ENCODE measurements at regions not wholly inside any gene's neighbourhood (a gene's known extent, or its start where the extent isn't known, plus 50 kb on each side); places are given as distances from the start of the nearest gene placed in this dataset.
A peak's percentile ranks its signal among the peaks of the same experiment; 100 is the strongest.

- no peak for DNase-seq
Observed at GRCh38 chr12:97097734-97098133, 190.7 kb downstream of the NEDD1 start.

- DNase-seq: no peak
Observed at GRCh38 chr12:97109441-97109840, 202.4 kb downstream of the NEDD1 start.

GRCh38 chr12:97112136-97112535 lies 205.1 kb downstream of the NEDD1 start:
- no peak for DNase-seq

DNA sequence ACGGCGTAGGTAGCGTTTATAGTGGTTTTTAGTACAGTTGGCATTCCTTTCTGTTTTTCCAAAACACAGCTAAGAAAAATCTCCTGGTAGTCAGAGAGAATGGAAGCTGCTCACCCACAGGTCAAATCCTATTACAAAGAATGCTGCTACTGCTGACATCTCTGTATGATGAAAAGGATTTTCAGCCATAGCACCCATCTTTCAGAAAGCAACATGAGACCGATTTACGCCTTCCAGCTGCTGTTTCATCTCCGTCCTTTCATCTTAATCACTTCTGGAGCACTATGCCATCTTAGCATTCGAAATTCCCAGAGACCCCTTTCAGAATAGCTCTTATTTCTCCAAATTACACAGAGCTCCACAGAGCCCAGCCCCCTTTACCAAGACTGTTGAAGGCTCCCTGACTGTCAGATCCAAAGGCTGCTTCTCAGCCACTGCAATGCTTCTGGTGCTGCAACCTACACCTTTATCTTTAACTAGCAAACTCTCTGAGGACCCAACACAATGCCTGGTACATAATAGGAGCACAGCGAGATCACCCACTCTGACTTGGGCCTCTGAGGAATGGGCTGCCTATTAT lies 211.8 kb downstream of the NEDD1 start:
- DNase-seq: no peak

DNA sequence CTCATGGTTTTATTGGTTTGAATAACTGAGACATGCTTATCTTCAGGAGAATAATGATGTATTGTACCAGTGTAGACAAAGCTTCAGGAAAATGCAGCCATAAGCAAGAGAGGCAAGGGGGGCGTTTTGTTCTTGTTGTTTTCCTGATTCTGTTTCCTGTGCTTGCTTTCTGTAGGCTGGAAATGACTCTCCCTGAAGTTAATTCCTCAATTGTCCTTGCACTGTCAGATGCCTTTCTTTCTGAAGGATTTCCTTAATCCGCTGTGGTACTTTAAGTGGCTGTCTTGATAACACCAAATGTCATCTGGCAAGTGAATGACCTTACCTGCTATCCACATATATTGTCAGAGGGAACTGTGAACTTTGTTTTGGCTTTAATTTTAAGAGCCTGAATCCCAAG lies 220.0 kb downstream of the NEDD1 start:
- DNase-seq: no peak

DNA sequence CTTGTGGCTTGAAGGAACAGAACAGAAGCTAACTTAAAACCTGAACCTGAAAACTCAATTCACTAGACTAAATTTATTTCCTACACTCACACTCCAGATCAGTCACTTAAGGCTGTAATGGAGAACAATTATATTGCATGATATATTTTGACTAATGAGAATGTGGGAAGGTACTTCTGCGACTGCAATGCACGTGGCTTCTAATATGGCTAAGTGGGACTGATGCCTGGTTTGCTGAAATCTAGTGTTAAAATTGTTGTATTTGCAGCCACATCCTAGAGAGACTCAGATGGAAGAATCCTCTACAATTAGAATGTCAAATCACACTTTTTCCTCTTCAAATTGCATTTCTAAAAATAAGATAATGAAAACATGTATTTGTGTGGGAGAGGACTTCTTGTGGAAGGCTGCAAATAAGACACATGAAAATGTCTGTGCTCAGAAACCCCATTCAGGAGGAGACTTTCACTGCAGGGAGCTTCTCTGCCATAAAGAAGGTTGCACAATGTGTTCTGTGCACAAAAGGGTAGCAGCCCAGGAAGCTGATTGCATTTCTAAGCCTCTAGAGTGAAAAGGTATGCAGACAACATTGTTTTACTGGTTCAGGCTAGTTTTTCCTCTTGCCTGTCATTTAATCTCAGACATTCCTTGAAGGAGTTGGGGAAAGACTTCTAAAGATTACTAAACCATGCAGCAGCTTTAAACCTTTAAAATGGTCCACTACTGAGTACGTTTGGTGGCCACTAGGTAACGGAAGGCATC lies 224.3 kb downstream of the NEDD1 start:
- no peak for DNase-seq

DNA sequence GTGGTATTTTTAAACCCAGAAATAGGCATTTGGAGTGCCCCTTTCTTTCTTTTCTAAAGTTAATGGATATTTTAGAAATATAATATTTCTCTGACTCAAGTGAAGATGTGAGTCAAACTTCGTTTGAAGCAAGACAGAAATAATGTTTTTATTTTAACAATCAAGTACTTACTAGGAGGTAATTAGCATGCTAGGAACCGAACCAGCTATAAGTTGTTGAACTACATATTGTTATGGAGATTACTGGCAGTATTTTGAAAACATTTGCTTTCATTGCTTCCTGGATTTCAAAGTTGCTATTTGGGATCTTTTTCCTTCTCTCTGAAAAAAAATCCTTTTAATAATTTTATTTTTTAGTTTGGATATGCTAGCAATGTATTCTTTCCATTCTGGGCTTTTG lies 225.2 kb downstream of the NEDD1 start:
- no peak for DNase-seq

GRCh38 chr12:97134495-97134894 lies 227.4 kb downstream of the NEDD1 start:
- DNase-seq: no peak

GRCh38 chr12:97140355-97140754 lies 233.3 kb downstream of the NEDD1 start:
- no peak for DNase-seq

- no peak for DNase-seq
Observed at GRCh38 chr12:97142737-97143410, 235.8 kb downstream of the NEDD1 start.

GRCh38 chr12:97148941-97149559 lies 242.0 kb downstream of the NEDD1 start:
- peak; percentile 78 for DNase-seq

DNA sequence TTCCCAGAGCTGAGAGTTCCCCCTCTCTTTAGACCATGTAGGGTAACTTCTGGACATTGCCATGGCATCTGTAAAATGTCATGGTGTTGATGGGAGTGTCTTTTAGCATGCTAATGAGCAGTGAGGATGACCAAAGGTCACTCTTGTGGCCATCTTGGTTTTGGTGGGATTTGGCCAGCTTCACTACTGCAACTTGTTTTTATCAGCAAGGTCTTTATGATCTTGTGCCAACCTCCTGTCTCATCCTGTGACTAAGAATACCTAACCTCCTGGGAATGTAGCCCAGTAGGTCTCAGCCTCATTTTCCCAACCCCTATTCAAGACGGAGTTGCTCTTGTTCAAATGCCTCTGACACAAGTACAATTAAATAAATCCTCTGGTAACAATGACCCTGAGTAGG lies 244.4 kb downstream of the NEDD1 start:
- no peak for DNase-seq

DNA sequence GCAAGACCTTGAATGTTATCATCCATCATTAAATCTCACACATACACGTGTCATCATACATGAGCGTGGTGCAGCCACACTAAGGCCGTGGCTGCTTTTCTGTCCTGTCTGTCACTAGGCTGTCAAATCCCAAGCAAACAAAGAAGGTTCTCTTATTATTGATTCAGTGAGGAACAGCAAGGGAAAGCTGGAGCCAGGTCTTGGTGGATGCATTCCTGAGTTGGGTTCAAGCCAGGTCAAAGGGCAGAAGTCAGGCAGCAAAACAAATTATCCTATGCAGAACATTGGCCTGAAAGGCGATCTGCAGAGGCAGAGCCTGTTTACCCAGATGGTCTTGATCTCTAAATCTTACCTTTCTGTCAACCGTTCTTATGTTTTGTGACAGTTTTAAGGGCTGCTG lies 252.3 kb downstream of the NEDD1 start:
- DNase-seq: no peak

DNA sequence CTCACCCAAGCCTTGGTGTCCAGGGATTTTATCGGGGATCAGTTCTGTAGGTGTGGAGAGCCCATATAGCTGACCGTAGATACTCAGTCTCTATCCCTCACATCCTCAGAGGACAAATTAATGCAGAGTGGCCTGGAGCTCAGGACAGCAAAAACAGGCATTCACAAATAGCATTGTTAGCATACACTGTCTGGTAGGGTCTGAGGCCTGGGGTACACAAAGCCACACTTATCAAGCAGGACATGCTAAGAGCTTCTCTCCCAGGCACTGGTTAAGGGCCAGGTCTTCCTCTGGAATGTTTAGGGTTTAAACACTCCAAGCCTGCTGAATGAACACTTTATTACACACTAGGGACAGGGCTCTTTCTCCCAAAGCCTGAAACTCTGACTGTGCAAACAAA lies 253.2 kb downstream of the NEDD1 start:
- DNase-seq: no peak

DNA sequence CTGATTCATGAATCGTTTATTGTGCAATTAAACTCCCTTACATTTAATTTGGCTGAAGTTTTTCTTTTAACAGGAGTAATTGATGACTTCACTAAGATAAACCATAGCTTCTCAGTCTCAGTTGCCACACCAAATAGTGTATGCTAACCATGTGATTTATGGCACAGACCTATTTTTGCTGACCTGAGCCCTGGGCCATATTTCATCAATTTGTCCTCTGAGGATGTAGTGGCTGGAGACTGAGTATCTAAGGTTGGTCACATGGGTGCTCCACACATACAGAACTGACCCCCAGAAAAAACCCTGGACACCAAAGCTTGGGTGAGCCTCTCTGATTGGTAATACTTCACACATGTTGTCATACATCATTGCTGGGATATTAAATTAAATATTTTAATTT lies 255.1 kb downstream of the NEDD1 start:
- no peak for DNase-seq

- DNase-seq: peak; percentile 2
Observed at GRCh38 chr12:97164936-97165335, 257.9 kb downstream of the NEDD1 start.

DNA sequence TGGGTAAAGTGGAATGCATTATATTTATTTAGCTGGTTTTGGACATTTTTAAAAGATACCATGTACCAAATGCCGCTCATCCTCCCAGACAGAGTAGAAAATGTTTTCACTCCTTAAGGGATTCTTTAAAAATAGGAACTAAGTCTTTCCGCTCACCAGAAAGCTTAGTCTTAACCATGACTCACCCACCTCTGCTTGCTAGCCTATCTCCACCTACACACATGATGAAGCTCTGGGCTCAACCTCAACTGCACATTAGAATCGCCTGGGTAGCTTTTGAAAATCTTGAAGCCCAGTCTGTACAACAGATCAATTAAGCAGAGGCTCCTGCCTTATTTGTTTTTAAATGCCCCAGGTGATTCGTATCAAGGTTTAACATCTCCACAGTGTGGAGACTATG lies 260.5 kb downstream of the NEDD1 start:
- no peak for DNase-seq

GRCh38 chr12:97168804-97169203 lies 261.7 kb downstream of the NEDD1 start:
- DNase-seq: no peak

DNA sequence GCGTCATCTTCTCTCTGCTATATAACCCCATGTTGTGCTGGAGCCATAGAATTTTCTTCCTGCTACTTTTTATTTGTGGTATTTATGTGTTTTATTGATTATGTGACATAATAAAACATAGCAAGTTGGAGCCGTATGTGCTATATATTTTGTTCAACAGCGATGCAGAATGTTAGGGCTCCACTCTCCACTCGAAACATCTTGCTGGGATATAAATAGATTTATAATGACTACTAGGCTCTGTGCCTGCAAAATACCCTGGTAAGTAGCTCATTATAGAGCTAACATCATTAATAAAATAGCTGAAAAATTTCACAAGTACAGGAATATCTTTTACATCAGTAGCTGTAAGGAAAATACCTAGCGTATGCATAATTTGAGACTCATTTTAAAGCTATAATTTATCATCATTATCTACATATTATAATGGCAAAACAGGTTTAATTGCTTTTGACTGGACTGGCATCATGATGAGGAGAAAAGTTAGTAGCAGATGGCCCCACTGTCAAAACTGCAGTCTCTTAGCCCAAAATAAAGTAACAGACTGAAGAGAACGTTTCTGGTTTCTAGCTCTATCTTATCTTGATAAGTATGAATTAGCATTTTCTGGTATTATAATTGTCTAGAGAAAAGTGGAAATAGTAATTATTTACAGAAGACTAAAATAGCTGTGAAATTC lies 263.0 kb downstream of the NEDD1 start:
- no peak for DNase-seq

GRCh38 chr12:97173688-97174410 lies 266.8 kb downstream of the NEDD1 start:
- DNase-seq: no peak

- no peak for DNase-seq
Observed at GRCh38 chr12:97177481-97177880, 270.4 kb downstream of the NEDD1 start.

DNA sequence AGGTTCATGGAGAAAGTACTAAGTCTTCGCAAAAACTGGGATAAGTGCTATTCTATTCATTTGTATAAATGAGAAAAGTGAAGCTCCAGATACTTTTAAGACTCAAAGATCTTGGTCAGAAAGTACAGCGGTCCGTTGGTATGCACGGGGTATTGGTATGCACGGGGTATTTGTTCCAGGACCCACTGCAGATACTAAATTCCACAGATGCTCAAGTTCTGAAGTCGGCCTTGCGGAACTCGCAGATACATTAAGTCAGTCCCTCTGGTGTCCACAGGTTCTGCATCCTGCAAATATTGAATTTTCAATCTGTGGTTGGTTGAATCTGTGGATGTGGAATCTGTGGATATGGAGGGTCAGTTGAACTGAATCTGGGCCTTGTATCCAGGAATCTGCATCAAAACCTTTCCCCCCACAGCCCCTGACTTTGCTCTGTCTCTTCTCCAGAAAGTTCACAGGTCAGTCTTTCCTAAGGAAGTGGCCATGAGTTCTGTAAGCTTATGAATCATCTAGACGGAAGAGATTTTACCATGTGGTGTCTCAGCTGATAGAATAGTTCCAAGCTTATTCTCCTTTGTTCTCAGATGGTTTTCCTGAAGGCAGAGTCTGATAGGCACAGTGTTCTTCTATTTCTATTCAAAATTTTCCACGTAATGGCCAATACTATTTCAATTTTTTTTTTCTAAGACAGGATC lies 274.7 kb downstream of the NEDD1 start:
- no peak for DNase-seq
